Stomach smooth muscle (tissue), 2 donors: ENCODE measurements at regions not wholly inside any gene's neighbourhood (a gene's known extent, or its start where the extent isn't known, plus 50 kb on each side); places are given as distances from the start of the nearest gene placed in this dataset.
"Not testable (repeated sequence)": the region's sequence is repeated elsewhere in the genome, so short reads cannot be mapped to it uniquely, and the experiment has no call there.

Experiments used
- H3K27ac ChIP-seq: one replicate; pipeline ENCODE4 v1.7.0; 2013; ENCODE audit warnings: mild to moderate bottlenecking, low read length, inconsistent platforms
- H3K27me3 ChIP-seq, 2 donors: one replicate each; pipeline ENCODE4 v1.7.0; 2013; ENCODE audit warnings: low read length in 2 of 2; ENCODE audit not compliant: insufficient read depth in 2 of 2, control insufficient read depth in 1 of 2
- H3K36me3 ChIP-seq, 2 donors: one replicate each; pipeline ENCODE4 v1.7.0; 2013; ENCODE audit warnings: low read length in 2 of 2; ENCODE audit not compliant: control insufficient read depth in 2 of 2, insufficient read depth in 2 of 2
- H3K4me1 ChIP-seq: one replicate; pipeline ENCODE4 v1.7.0; 2013; ENCODE audit warnings: low read length; ENCODE audit not compliant: control insufficient read depth, insufficient read depth
- H3K4me3 ChIP-seq, 2 donors: one replicate each; pipeline ENCODE4 v1.7.0; 2013; ENCODE audit warnings: low read length in 2 of 2
- H3K9ac ChIP-seq, 2 donors: one replicate each; pipeline ENCODE4 v1.7.0; 2013; ENCODE audit warnings: low read length in 2 of 2, mild to moderate bottlenecking in 1 of 2
- H3K9me3 ChIP-seq, 2 donors: one replicate each; pipeline ENCODE4 v1.7.0; 2013; ENCODE audit warnings: low read length in 2 of 2; ENCODE audit not compliant: control insufficient read depth in 2 of 2
- donor health status: healthy.
- donor health status: Pancreatic carcinoma.

DNA sequence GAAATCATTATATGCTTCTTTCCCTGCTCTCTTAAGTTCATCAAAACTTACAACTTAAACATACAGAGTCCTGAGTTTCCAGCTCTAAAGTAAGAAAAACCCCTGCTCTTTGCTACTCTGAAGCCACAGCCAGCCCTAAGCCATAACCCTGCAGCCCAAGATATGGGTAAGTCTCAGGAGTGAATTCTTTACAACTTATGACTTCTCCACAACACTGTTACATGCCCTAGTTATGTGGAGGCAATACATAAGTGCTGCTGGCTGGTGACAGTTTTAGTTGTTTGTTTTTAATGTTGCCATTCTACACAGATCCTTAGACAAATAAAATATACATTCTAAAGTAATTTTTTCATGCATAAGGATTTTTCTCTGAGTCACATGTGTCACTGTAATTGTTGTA is 100.2 kb downstream of the FBXO8 start:
- H3K4me3 ChIP-seq: no peak overlapping the region
- H3K4me1 ChIP-seq: no peaks in the 10 kb centered on the region

DNA sequence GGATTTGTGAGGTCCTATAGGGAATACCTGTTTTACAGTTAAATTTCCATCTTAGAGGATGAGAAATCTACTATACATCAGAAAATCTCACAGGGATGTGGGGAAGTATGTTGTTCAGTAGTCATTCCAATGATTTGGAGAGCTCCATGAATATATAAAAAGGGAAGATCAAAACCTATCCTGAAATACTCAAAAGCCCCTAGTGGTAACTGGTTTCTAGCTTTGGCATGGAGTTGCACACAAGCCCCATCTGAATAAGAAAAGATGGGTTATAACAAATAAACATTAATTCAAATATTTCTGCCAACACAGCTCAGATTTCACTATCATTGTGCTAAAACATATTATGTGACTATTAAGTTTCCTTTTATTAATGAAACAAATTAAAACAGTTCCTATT is 101.6 kb downstream of the FBXO8 start:
- Histone ChIP-seq H3K9ac (no peak overlapping the region), H3K36me3 (no peaks in the 10 kb centered on the region), H3K4me3 (no peak overlapping the region), H3K27ac (no peak overlapping the region), H3K27me3 (no peaks in the 10 kb centered on the region), H3K4me1 (no peaks in the 10 kb centered on the region), H3K9me3 (no peaks in the 10 kb centered on the region)

More for the DNA sequence above, 100.2 kb downstream of the FBXO8 start:
- Histone ChIP-seq H3K27ac (no peak overlapping the region), H3K27me3 (no peaks in the 10 kb centered on the region), H3K36me3 (no peaks in the 10 kb centered on the region), H3K9me3 (no peaks in the 10 kb centered on the region), H3K9ac (no peak overlapping the region)

DNA sequence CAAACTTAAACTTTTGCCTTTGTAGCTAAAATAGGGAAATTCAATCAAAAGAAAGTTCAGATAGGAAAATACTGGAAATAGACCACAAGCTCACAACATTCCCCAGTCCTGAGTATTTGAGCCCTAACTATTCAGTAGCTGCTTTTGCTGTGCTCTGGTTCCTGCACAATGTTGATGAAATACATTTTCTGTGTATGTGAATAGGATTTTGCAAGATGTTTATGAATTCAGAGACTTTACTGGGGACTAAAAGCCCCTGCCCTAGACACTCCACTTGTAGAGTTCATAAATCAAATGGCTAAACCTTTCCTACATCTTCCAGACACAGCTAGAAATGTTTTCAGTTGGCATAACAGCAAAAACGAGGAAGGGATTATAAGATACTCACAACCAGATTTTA is 105.9 kb downstream of the FBXO8 start:
- Histone ChIP-seq H3K27me3 (no peaks in the 10 kb centered on the region), H3K4me3 (peak overlapping the region in 1 of 2 donors; percentile 20), H3K9me3 (no peaks in the 10 kb centered on the region), H3K36me3 (no peaks in the 10 kb centered on the region), H3K4me1 (no peaks in the 10 kb centered on the region), H3K9ac (no peak overlapping the region), H3K27ac (no peak overlapping the region)

DNA sequence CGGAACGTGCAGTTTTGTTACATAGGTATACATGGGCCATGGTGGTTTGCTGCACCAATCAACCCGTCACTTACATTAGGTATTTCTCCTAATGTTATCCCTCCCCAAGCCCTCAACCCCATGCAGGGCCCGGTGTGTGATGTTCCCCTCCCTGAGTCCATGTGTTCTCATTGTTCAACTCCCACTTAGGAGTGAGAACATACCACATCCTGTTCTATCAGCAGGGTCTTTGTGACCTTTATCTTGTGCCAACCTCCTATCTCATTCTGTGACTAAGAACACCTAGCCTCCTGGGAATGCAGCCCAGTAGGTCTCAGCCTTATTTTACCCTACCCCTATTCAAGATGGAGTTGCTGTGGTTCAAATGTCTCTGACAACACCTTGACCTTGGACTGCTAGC is 107.6 kb downstream of the FBXO8 start:
- not testable (repeated sequence) for H3K4me3 ChIP-seq, H3K27ac ChIP-seq, H3K4me1 ChIP-seq, H3K9me3 ChIP-seq, H3K36me3 ChIP-seq, H3K9ac ChIP-seq, H3K27me3 ChIP-seq

DNA sequence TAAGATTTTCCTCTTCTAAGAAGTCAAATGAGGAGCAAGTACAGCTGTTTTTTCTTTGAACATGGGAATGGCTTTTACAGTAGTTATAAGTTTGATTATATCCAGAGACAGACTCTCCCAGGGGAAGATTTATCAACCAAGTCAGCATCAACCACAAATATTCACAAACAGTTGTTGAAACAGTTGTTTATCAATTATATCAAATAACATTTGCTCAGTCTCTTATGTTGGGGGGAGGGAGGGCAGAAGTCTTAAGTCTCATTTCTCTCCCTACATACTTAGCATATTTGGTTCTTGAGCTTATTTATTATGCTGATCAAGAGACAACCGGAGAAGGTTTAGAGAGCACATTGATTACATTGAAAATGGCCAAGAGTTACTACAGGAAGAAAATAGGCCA is 110.1 kb downstream of the FBXO8 start:
- Histone ChIP-seq H3K9ac (no peak overlapping the region), H3K4me3 (no peak overlapping the region), H3K36me3 (no peaks in the 10 kb centered on the region), H3K27me3 (no peaks in the 10 kb centered on the region), H3K4me1 (no peaks in the 10 kb centered on the region), H3K9me3 (no peaks in the 10 kb centered on the region), H3K27ac (no peak overlapping the region)

DNA sequence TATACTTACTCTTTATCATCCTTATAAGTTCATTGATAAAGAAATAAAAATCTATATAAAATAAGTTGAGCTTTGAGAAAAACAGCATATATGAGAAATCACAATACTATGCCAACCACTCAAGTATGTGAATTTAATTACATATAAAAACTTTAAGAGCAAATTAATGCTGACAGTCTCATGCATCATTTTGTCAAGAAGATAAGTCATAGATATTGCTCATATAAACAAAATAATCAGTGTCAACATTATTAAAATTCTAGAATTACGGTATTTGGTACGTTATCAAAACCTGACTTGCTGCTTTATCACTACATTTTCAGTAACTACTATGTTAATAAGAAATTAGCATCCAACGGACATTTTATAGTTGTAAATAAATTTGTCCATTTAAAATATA is 111.2 kb downstream of the FBXO8 start:
- Histone ChIP-seq H3K27ac (no peak overlapping the region), H3K9me3 (no peaks in the 10 kb centered on the region), H3K36me3 (no peaks in the 10 kb centered on the region)

DNA sequence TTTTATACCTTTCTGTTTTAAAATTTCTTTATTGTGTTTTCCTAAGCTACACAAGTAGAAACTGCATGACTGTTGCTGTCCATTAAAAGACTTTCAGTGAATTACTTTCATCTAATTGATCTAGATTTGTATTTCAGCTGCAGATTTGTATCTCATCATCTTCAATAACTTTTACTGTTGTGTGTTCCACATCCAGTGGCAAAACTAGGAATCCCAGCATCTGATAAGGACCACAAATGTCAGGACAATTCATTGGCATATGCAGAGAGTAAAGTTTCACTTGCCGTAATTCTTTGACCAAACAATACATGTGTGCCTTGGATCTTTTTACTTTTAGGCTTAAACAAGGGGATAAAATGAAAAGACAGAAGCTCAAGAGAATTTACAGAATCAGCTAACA is 112.6 kb downstream of the FBXO8 start:
- Histone ChIP-seq H3K9ac (no peak overlapping the region), H3K27me3 (no peaks in the 10 kb centered on the region), H3K27ac (no peak overlapping the region), H3K36me3 (no peaks in the 10 kb centered on the region), H3K4me3 (no peak overlapping the region), H3K4me1 (no peaks in the 10 kb centered on the region), H3K9me3 (no peaks in the 10 kb centered on the region)

More for the DNA sequence above, 111.2 kb downstream of the FBXO8 start:
- H3K4me1 ChIP-seq: no peaks in the 10 kb centered on the region
- no peak overlapping the region for H3K4me3 ChIP-seq
- no peak overlapping the region for H3K9ac ChIP-seq
- no peaks in the 10 kb centered on the region for H3K27me3 ChIP-seq

DNA sequence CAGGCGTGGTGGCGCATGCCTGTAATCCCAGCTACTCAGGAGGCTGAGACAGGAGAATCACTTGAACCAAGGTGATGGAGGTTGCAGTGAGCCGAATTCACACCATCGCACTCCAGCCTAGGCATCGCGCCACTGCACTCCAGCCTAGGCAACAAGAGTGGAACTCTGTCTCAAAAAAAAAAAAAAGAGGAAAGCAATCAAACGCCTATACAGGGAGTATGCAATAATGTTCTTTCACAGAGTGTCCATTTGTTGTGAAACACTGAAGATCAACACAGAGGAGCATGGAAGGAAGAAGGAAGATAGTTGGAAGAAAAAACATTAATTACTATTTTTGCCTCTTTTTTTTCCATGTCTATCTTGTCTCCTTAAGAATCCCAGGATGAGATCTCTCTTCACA is 113.4 kb downstream of the FBXO8 start:
- Histone ChIP-seq H3K9me3 (no peaks in the 10 kb centered on the region), H3K27ac (no peak overlapping the region), H3K4me3 (no peak overlapping the region), H3K4me1 (no peaks in the 10 kb centered on the region), H3K9ac (no peak overlapping the region), H3K36me3 (no peaks in the 10 kb centered on the region), H3K27me3 (no peaks in the 10 kb centered on the region)

DNA sequence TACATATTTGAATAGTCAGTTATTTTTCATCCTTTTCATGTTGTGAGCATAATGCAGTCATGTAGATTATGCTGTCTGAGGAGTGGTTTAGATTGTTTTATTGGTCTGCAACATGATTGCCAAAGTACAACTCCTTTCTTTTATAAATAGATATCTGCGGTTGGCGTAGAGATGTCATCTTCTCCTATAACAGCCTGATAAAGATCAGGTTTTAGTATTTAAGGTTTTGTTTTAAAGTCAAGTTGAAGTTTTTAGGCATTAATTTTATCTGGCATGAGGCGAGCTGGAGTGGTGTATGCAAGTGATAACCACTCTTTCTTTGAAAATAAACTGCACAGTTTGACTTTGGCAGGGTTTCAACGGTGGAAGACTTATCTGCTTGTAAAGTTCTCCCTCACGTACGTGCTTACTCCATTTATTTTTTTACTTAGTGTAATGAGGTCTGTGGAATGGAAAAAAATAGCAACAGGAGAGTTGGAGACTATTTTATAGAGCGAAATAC is 126.3 kb downstream of the FBXO8 start:
- H3K4me3 ChIP-seq: peak overlapping the region in 1 of 2 donors; percentile 3
- no peak overlapping the region for H3K27ac ChIP-seq
- H3K27me3 ChIP-seq: no peaks in the 10 kb centered on the region

DNA sequence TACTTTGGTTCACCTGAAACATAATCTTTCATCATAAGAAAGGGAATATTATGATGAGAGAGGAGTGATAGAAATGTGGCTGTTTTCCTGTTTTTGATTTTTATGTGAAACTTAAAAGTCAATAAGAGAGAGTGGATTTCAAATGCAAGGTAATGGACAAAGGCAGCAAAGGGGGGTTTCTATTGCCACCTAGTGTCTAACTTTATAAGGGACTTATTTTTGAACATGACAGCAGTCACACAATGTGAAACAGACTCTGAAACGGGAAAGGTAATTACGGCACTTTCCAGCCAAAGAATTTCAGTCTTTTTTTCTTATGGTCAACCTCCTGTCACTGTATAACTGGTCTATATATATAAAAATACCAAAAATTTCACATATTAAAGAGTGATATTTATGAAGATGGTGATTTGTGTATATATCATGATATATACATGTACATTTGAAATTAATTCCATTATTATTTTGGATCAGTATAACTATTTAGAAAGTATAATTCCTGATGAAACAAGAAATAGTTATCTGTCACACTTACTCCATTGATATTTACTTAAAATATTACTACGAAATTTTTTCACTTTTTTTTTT is 127.1 kb downstream of the FBXO8 start:
- peaks cover 6% of the 10 kb centered on the region for H3K4me1 ChIP-seq
- peak overlapping the region; percentile 1 to 33 for H3K4me3 ChIP-seq
- no peaks in the 10 kb centered on the region for H3K36me3 ChIP-seq
- no peaks in the 10 kb centered on the region for H3K9me3 ChIP-seq
- H3K9ac ChIP-seq: peak overlapping the region in 1 of 2 donors; percentile 83
- H3K27me3 ChIP-seq: no peaks in the 10 kb centered on the region
- H3K27ac ChIP-seq: no peak overlapping the region

More for the DNA sequence above, 126.3 kb downstream of the FBXO8 start:
- Histone ChIP-seq H3K4me1 (peaks cover 4% of the 10 kb centered on the region), H3K36me3 (no peaks in the 10 kb centered on the region), H3K9me3 (no peaks in the 10 kb centered on the region), H3K9ac (peak overlapping the region in 1 of 2 donors; percentile 83)

DNA sequence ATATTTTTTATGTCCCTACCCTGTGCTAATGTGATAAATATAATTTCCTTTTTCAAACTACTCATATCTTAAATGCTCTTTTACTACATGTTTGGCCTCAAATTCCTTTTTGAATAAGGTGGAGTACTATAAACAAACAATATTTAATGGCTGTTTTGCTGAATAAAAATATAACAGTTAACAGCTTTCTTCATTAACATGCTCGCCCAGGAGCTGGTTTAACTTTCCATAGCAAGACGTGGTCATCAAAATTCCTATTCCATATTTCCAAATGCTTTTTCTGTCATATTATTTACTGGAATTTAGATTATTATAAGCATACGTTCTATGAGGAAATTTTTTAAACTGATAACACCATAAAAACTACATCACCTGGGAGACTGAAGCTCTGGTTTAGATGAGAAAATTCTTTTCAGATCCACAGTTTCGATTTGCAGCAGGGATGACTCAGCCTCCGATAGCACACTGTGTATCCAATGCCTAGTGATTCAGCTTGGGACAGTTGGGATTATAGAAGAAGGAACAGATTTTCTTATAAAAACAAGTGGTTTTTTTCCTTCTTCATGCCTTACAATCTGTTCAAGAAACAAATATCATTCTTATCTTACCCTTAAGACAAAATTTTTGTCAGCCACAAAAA is 129.1 kb downstream of the FBXO8 start:
- H3K36me3 ChIP-seq: no peaks in the 10 kb centered on the region
- peak overlapping the region; percentile 79 for H3K27ac ChIP-seq
- H3K4me3 ChIP-seq: peak overlapping the region; percentile 57 to 61
- H3K4me1 ChIP-seq: peaks cover 6% of the 10 kb centered on the region
- no peaks in the 10 kb centered on the region for H3K27me3 ChIP-seq
- no peaks in the 10 kb centered on the region for H3K9me3 ChIP-seq
- peak overlapping the region; percentile 68 to 83 for H3K9ac ChIP-seq
